Mesendoderm (in vitro differentiated cells): ENCODE measurements at regions not wholly inside any gene's neighbourhood (a gene's known extent, or its start where the extent isn't known, plus 50 kb on each side); places are given as distances from the start of the nearest gene placed in this dataset.

Experiments
- DNase-seq: peaks from one replicate; pipeline ENCODE4 v3.0.0; 2013
- H2AK5ac ChIP-seq: 2 replicates; pipeline ENCODE4 v1.6.1; 2013; ENCODE audit warnings: low read length, inconsistent platforms
- H2BK120ac ChIP-seq: 2 replicates; pipeline ENCODE4 v1.6.1; 2013; ENCODE audit warnings: low read depth, mild to moderate bottlenecking, low read length, moderate library complexity, mixed read lengths
- H2BK15ac ChIP-seq: replicated peaks from 2 replicates; pipeline ENCODE4 v1.6.1; 2013; ENCODE audit warnings: low read depth, mild to moderate bottlenecking, moderate library complexity
- H2BK5ac ChIP-seq: 2 replicates; pipeline ENCODE4 v1.6.1; 2013; ENCODE audit warnings: low read length, inconsistent platforms
- H3K18ac ChIP-seq: 2 replicates; pipeline ENCODE4 v1.6.1; 2013; ENCODE audit warnings: mild to moderate bottlenecking, low read length, mixed read lengths
- H3K23ac ChIP-seq: one replicate; pipeline ENCODE4 v1.6.1; 2013; ENCODE audit warnings: low read length
- H3K27ac ChIP-seq: 2 replicates; pipeline ENCODE4 v1.5.1; 2013; ENCODE audit warnings: low read depth, mild to moderate bottlenecking, inconsistent platforms, low read length, moderate library complexity
- H3K27me3 ChIP-seq: 2 replicates; pipeline ENCODE4 v1.6.1; 2013; ENCODE audit warnings: low read length, control low read depth, mild to moderate bottlenecking, inconsistent platforms; ENCODE audit not compliant: insufficient read depth, poor library complexity
- H3K36me3 ChIP-seq: 2 replicates; pipeline ENCODE4 v1.6.1; 2013; ENCODE audit warnings: low read length, inconsistent platforms; ENCODE audit not compliant: control insufficient read depth, insufficient read depth
- H3K4ac ChIP-seq: one replicate; pipeline ENCODE4 v1.6.1; 2013; ENCODE audit warnings: low read depth, mild to moderate bottlenecking, low read length, moderate library complexity
- H3K4me1 ChIP-seq: 2 replicates; pipeline ENCODE4 v1.6.1; 2013; ENCODE audit warnings: low read depth, low read length, inconsistent platforms; ENCODE audit not compliant: control insufficient read depth
- H3K4me2 ChIP-seq: 2 replicates; pipeline ENCODE4 v1.6.1; 2013; ENCODE audit warnings: low read length
- H3K4me3 ChIP-seq: 2 replicates; pipeline ENCODE4 v1.5.1; 2013; ENCODE audit warnings: mild to moderate bottlenecking, low read length
- H3K56ac ChIP-seq: one replicate; pipeline ENCODE4 v1.6.1; 2013; ENCODE audit warnings: low read length
- H3K79me1 ChIP-seq: 2 replicates; pipeline ENCODE4 v1.6.1; 2013; ENCODE audit warnings: low read length, inconsistent platforms
- H3K79me2 ChIP-seq: 2 replicates; pipeline ENCODE4 v1.6.1; 2013; ENCODE audit warnings: mild to moderate bottlenecking, low read length; ENCODE audit not compliant: control insufficient read depth, insufficient read depth
- H3K9ac ChIP-seq: 2 replicates; pipeline ENCODE4 v1.6.1; 2013; ENCODE audit warnings: low read length, inconsistent platforms
- H4K5ac ChIP-seq: one replicate; pipeline ENCODE4 v1.6.1; 2013; ENCODE audit warnings: low read length
- H4K8ac ChIP-seq: one replicate; pipeline ENCODE4 v1.6.1; 2013; ENCODE audit warnings: low read depth, mild to moderate bottlenecking, control low read depth, low read length, moderate library complexity
- WGBS: extraction: QIAGEN DNeasy Blood & Tissue Kit; methylation state at CpG from one replicate; pipeline ENCODE4 v1.1.7; 2013; ENCODE audit warnings: low lambda C conversion rate, missing lambda C conversion rate; ENCODE audit not compliant: insufficient coverage; ENCODE audit errors: extremely low coverage; 5-methylcytosine and 5-hydroxymethylcytosine counted together

DNA sequence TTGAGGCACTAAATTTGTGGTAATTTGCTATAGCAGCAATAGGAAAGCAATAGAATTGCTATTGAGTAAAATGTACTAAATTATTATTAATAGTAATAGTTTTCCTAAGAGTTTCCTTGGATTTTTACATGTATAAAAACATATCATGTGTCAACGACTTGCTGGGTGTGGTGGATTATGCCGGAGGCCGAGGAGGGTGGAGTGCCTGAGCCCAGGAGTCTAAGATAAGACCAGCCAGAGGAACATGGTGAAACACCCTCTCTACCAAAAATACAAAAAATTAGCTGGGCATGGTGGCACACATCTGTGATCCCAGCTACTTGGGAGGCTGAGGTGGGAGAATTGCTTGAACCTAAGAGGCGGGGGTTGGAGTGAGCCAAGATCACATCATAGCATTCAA lies 749.9 kb downstream of the TBL1XR1 start:
- H4K5ac ChIP-seq = no peak overlapping the region
- H3K36me3 ChIP-seq = no peaks in the 10 kb centered on the region
- no peak overlapping the region for H3K27ac ChIP-seq
- no peaks in the 10 kb centered on the region for H3K79me2 ChIP-seq
- DNase-seq = no peak
- no peak overlapping the region for H3K18ac ChIP-seq
- H3K4me1 ChIP-seq = no peaks in the 10 kb centered on the region
- H3K4me3 ChIP-seq = no peak overlapping the region
- H3K56ac ChIP-seq = no peak overlapping the region
- no CpG with 5 or more reads among the region's 4 CpGs for WGBS
- no peak overlapping the region for H2AK5ac ChIP-seq
- H3K27me3 ChIP-seq = no peaks in the 10 kb centered on the region
- H2BK5ac ChIP-seq = no peak overlapping the region
- no peak overlapping the region for H4K8ac ChIP-seq
- no peak overlapping the region for H3K9ac ChIP-seq
- H3K4me2 ChIP-seq = no peak overlapping the region
- no peak overlapping the region for H3K4ac ChIP-seq
- no peak overlapping the region for H2BK15ac ChIP-seq
- H3K23ac ChIP-seq = no peak overlapping the region
- no peak overlapping the region for H2BK120ac ChIP-seq
- H3K79me1 ChIP-seq = no peaks in the 10 kb centered on the region

DNA sequence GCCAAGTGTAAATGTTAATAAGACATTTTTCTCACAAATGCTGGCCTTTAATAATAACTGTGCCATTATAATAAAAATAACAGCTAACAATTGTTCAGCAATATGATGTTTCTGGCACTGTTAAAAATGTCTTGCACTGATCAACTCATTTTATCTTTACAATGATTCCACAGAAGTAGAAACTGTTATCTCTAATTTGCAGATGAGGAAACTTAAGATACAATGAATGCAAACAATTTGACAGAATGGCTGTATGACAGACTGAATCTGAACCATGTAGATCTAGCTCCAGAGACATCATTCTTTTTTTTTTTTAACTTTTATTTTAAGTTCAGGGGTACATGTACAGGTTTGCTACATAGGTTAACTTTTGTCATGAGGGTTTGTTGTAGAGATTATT lies 755.0 kb downstream of the TBL1XR1 start:
- no peak for DNase-seq
- H3K4me3 ChIP-seq = no peak overlapping the region
- no peaks in the 10 kb centered on the region for H3K36me3 ChIP-seq
- H2AK5ac ChIP-seq = no peak overlapping the region
- no peaks in the 10 kb centered on the region for H3K79me1 ChIP-seq
- no peak overlapping the region for H4K8ac ChIP-seq
- H2BK15ac ChIP-seq = no peak overlapping the region
- no peak overlapping the region for H2BK120ac ChIP-seq
- no peaks in the 10 kb centered on the region for H3K79me2 ChIP-seq
- H2BK5ac ChIP-seq = no peak overlapping the region
- H3K27ac ChIP-seq = no peak overlapping the region
- H3K56ac ChIP-seq = no peak overlapping the region
- no peak overlapping the region for H3K23ac ChIP-seq
- no peak overlapping the region for H3K4ac ChIP-seq
- H3K4me2 ChIP-seq = no peak overlapping the region
- no peak overlapping the region for H4K5ac ChIP-seq
- no peak overlapping the region for H3K18ac ChIP-seq
- no peaks in the 10 kb centered on the region for H3K4me1 ChIP-seq
- H3K9ac ChIP-seq = no peak overlapping the region
- H3K27me3 ChIP-seq = no peaks in the 10 kb centered on the region

DNA sequence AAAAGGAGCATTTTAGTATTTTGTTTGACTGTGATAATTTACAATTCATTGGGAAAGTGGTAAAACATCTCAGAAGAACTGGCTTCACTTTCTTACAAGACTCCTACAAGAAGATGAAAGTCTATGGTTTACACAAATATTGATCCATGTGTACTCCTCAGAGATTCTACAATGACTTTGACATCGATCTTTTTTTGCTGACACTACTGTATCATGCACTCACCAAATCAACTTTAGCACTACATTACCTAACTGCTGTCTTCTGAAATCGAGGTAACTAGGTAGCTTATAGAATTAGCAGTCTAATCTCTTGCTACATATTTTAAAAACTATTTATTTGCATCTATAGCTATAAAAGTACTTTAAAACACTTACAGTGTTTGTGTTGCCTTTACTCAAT lies 757.6 kb downstream of the TBL1XR1 start:
- H3K79me1 ChIP-seq = no peaks in the 10 kb centered on the region
- H3K4ac ChIP-seq = no peak overlapping the region
- H3K36me3 ChIP-seq = no peaks in the 10 kb centered on the region
- H3K79me2 ChIP-seq = no peaks in the 10 kb centered on the region
- no peak for DNase-seq
- no peak overlapping the region for H3K9ac ChIP-seq
- H2BK15ac ChIP-seq = no peak overlapping the region
- no peak overlapping the region for H2BK120ac ChIP-seq
- no peak overlapping the region for H3K4me2 ChIP-seq
- H3K4me1 ChIP-seq = no peaks in the 10 kb centered on the region
- H3K56ac ChIP-seq = no peak overlapping the region
- no peak overlapping the region for H3K18ac ChIP-seq
- no peaks in the 10 kb centered on the region for H3K27me3 ChIP-seq
- no CpG with 5 or more reads among the region's 2 CpGs for WGBS
- no peak overlapping the region for H4K5ac ChIP-seq
- H2AK5ac ChIP-seq = no peak overlapping the region
- H3K23ac ChIP-seq = no peak overlapping the region
- H3K27ac ChIP-seq = no peak overlapping the region
- no peak overlapping the region for H3K4me3 ChIP-seq
- H4K8ac ChIP-seq = no peak overlapping the region
- no peak overlapping the region for H2BK5ac ChIP-seq

DNA sequence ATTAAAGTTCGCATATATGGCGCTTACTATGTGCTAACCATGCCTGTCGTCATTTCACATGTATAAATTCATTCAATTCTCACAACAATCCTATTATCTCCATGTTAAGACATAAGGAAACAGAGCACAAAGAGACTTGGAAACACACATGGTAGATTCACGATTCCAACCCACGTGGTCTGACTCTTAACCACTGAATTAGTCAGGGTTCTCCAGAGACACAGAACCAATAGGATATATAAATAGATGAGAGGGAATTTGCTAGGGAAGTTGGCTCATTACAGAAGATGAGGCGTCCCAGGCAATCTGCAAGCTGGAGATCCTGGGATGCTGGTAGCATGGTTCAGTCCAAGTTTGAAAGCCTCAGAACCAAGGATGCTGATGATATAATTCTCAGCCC lies 765.3 kb downstream of the TBL1XR1 start:
- Histone ChIP-seq H3K36me3 (no peaks in the 10 kb centered on the region), H2BK5ac (no peak overlapping the region), H2AK5ac (no peak overlapping the region), H3K4me3 (no peak overlapping the region), H4K5ac (no peak overlapping the region), H2BK120ac (no peak overlapping the region), H2BK15ac (no peak overlapping the region), H3K27me3 (no peaks in the 10 kb centered on the region), H3K79me2 (no peaks in the 10 kb centered on the region), H3K56ac (no peak overlapping the region), H3K79me1 (no peaks in the 10 kb centered on the region), H3K9ac (no peak overlapping the region), H3K4me1 (no peaks in the 10 kb centered on the region), H3K18ac (no peak overlapping the region), H3K23ac (no peak overlapping the region), H4K8ac (no peak overlapping the region), H3K4me2 (no peak overlapping the region), H3K27ac (no peak overlapping the region), H3K4ac (no peak overlapping the region)
- no CpG with 5 or more reads among the region's 6 CpGs for WGBS
- DNase-seq = no peak

DNA sequence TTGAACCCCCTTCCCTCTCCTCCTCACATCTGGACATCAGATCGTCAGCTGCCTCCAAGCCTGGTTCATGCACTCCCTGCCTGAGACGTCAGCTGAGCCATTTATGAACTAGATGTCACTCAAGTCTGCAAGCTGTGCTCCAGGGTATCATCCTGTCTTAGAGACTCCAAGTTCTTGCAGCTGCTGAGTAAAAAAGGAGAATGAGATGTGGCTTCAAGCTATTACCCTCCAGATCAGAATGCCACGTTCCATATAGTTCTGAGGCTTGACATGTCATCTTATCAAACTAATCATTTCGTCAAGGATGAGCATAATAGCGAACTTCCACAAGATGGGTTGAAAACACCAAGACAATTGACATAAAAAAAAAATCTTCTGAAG lies 766.3 kb downstream of the TBL1XR1 start:
- H3K27ac ChIP-seq = no peak overlapping the region
- H2BK15ac ChIP-seq = no peak overlapping the region
- H3K9ac ChIP-seq = no peak overlapping the region
- H3K18ac ChIP-seq = no peak overlapping the region
- no CpG with 5 or more reads among the region's 5 CpGs for WGBS
- no peak overlapping the region for H3K56ac ChIP-seq
- H3K79me2 ChIP-seq = no peaks in the 10 kb centered on the region
- H3K27me3 ChIP-seq = no peaks in the 10 kb centered on the region
- no peak overlapping the region for H2BK5ac ChIP-seq
- no peak overlapping the region for H3K4me3 ChIP-seq
- no peak overlapping the region for H3K23ac ChIP-seq
- H4K5ac ChIP-seq = no peak overlapping the region
- no peaks in the 10 kb centered on the region for H3K4me1 ChIP-seq
- no peaks in the 10 kb centered on the region for H3K36me3 ChIP-seq
- H2BK120ac ChIP-seq = no peak overlapping the region
- DNase-seq = no peak
- no peaks in the 10 kb centered on the region for H3K79me1 ChIP-seq
- no peak overlapping the region for H3K4ac ChIP-seq
- no peak overlapping the region for H3K4me2 ChIP-seq
- H4K8ac ChIP-seq = no peak overlapping the region
- no peak overlapping the region for H2AK5ac ChIP-seq

DNA sequence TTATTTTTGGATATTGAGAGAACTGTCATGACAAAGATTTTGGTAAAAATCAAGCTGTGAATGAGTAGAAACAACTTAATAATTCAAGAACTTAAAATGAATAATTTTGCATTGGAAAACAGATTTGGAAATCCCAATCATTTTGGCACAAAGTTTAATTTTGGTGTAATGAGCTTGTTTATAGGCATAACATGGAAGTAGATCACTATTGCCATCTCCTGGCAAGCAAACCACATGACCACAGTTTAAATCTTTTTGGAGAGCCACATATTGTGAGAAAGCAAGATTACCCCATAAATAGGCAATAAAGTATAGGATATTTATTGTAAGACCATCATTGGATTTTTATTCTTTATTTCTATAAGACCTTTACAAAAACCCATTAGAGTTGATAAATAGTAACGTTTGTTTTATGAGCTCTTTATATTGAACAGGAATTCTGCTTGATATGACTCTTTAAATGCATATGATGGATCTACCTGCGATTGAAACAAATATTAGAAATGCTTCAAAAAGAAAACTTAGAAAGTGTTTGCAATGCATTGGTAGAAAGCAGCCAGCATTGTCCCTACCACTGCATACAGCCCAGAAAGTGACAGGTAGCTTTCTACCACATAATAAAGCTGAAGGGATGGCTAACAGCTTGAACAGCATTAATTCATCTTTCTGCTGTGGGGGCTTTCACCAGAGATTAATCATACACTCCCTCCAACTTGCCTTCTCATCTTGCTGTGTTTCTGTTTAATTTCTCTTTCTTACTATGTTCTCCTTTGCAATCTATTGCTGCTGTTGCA lies 766.8 kb downstream of the TBL1XR1 start:
- no peak overlapping the region for H3K56ac ChIP-seq
- no peak overlapping the region for H2AK5ac ChIP-seq
- no peak overlapping the region for H3K9ac ChIP-seq
- no peaks in the 10 kb centered on the region for H3K79me1 ChIP-seq
- no peak overlapping the region for H3K18ac ChIP-seq
- H3K36me3 ChIP-seq = no peaks in the 10 kb centered on the region
- H3K4me1 ChIP-seq = no peaks in the 10 kb centered on the region
- H3K27me3 ChIP-seq = no peaks in the 10 kb centered on the region
- no peak overlapping the region for H3K4me3 ChIP-seq
- H3K79me2 ChIP-seq = no peaks in the 10 kb centered on the region
- DNase-seq = peak; percentile 46
- no CpG with 5 or more reads among the region's 2 CpGs for WGBS
- H2BK120ac ChIP-seq = no peak overlapping the region
- no peak overlapping the region for H2BK15ac ChIP-seq
- no peak overlapping the region for H3K4ac ChIP-seq
- H3K23ac ChIP-seq = no peak overlapping the region
- no peak overlapping the region for H2BK5ac ChIP-seq
- H3K4me2 ChIP-seq = no peak overlapping the region
- no peak overlapping the region for H4K5ac ChIP-seq
- no peak overlapping the region for H4K8ac ChIP-seq
- no peak overlapping the region for H3K27ac ChIP-seq
